CD4-positive, alpha-beta T cell (primary cell): ENCODE measurements at regions not wholly inside any gene's neighbourhood (a gene's known extent, or its start where the extent isn't known, plus 50 kb on each side); places are given as distances from the start of the nearest gene placed in this dataset.

Experiments
- ATAC-seq: fragments of 200-7000 bp; cut with Tn5 transposase; one replicate; pipeline ENCODE4 v1.10.0; 2022; ENCODE audit warnings: mild to moderate bottlenecking; ENCODE audit not compliant: poor library complexity
- CTCF ChIA-PET: fragments of 350-600 bp; sonication (Branson Sonifier 250); formaldehyde crosslinking; loops from one replicate; lab custom pipeline; 2021; ENCODE audit warnings: antibody characterized with exemption, inconsistent platforms; lab: Charles Lee
- POLR2A ChIA-PET: fragments of 350-600 bp; sonication (Branson Sonifier 250); formaldehyde crosslinking; loops from one replicate; lab custom pipeline; 2021; ENCODE audit warnings: antibody characterized with exemption, inconsistent platforms; lab: Charles Lee
- DNase-seq, 14 experiments: peaks; one replicate each; pipeline ENCODE4 v3.0.0-alpha.2; 2013 to 2020; ENCODE audit warnings: mixed read lengths in 2 of 14
- H3K27ac ChIP-seq, 2 donors: one replicate each; pipeline versions ENCODE4 v1.5.1 to v1.7.0; 2013; ENCODE audit warnings: low read length in 2 of 2, low read depth in 1 of 2, mild to moderate bottlenecking in 1 of 2
- H3K27me3 ChIP-seq, 2 experiments: 1 replicate in 1 of 2; 2 replicates in 1 of 2; pipeline versions ENCODE4 v1.6.1 to v1.7.0; 2013; ENCODE audit warnings: low read length in 2 of 2, control low read depth in 1 of 2, mild to moderate bottlenecking in 1 of 2, moderate library complexity in 1 of 2; ENCODE audit not compliant: insufficient read depth in 2 of 2, control insufficient read depth in 1 of 2
- H3K36me3 ChIP-seq: one replicate; pipeline ENCODE4 v1.6.1; 2013; ENCODE audit warnings: low read length, control low read depth; ENCODE audit not compliant: insufficient read depth
- H3K4me1 ChIP-seq: one replicate; pipeline ENCODE4 v1.6.1; 2013; ENCODE audit warnings: low read length, control low read depth; ENCODE audit not compliant: insufficient read depth
- H3K4me3 ChIP-seq: one replicate; pipeline ENCODE4 v1.5.1; 2013; ENCODE audit warnings: mild to moderate bottlenecking, low read length, moderate library complexity
- H3K9me3 ChIP-seq, 2 experiments: 1 replicate in 1 of 2; 2 replicates in 1 of 2; pipeline versions ENCODE4 v1.6.1 to v1.7.0; 2013; ENCODE audit warnings: low read length in 2 of 2, mild to moderate bottlenecking in 2 of 2, control low read depth in 1 of 2, moderate library complexity in 1 of 2; ENCODE audit not compliant: control insufficient read depth in 1 of 2, insufficient read depth in 1 of 2
- H3K27ac Mint-ChIP-seq: one replicate; pipeline ENCODE4 v1.8.0; 2020; ENCODE audit warnings: mixed read lengths
- H3K27me3 Mint-ChIP-seq: one replicate; pipeline ENCODE4 v1.8.0; 2021; ENCODE audit warnings: mixed read lengths
- H3K36me3 Mint-ChIP-seq: one replicate; pipeline ENCODE4 v1.8.0; 2021; ENCODE audit warnings: low read depth, mixed read lengths
- H3K4me1 Mint-ChIP-seq: one replicate; pipeline ENCODE4 v1.8.0; 2021; ENCODE audit warnings: low read depth, mixed read lengths
- H3K4me3 Mint-ChIP-seq: one replicate; pipeline ENCODE4 v1.8.0; 2020; ENCODE audit warnings: mild to moderate bottlenecking, mixed read lengths
- H3K9me3 Mint-ChIP-seq: one replicate; pipeline ENCODE4 v1.8.0; 2020; ENCODE audit warnings: mixed read lengths
- CTCF ChIP-seq: fragments of 200-600 bp; IDR thresholded peaks from one replicate; pipeline ENCODE4 v1.8.0; 2022; ENCODE audit warnings: antibody characterized with exemption, mild to moderate bottlenecking
- intact Hi-C, 2 experiments: fragments of 100-400 bp; cut with DNase I in 1 of 2; cut with micrococcal nuclease in 1 of 2; formaldehyde crosslinking; loops; one replicate each; pipeline versions ENCODE4 v1.15.1 to v1.9.0; 2023 to 2025; cut with DNase I, micrococcal nuclease

DNA sequence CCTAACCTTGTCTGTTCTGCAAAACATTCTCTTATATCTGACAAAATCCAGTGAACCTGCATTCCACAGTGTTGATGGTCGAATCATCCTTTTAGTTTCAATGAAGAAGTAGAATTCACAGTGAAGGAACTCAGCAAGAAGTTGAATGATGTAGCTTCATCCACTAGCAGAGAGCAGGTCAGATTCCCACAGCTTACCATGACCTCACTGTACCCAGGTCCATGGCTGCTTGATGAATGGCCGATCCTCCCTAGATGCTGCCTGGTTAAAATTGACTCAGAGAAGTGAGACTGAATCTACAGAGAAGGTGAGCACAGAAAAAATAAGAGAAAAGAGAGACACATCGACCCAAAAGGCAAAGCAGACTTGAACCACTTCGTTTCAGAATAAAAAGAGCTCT is 906.0 kb upstream of the CHAC2 start:
- no peaks in the 10 kb centered on the region for H3K27me3 Mint-ChIP-seq

GRCh38 chr2:52859065-52859464 is 908.5 kb upstream of the CHAC2 start:
- Mint-ChIP-seq H3K27me3 (no peaks in the 10 kb centered on the region), H3K36me3 (no peaks in the 10 kb centered on the region), H3K27ac (no peak overlapping the region), H3K4me3 (no peak overlapping the region), H3K4me1 (no peaks in the 10 kb centered on the region), H3K9me3 (peaks cover 5% of the 10 kb centered on the region)
- Histone ChIP-seq H3K9me3 (peaks cover 0 to 6% of the 10 kb centered on the region in 2 experiments), H3K27me3 (no peaks in the 10 kb centered on the region), H3K4me3 (no peak overlapping the region), H3K36me3 (no peaks in the 10 kb centered on the region), H3K4me1 (no peaks in the 10 kb centered on the region), H3K27ac (no peak overlapping the region)
- CTCF ChIA-PET = no interaction called here
- POLR2A ChIA-PET = no interaction called here
- no peak for TF ChIP-seq CTCF
- ATAC-seq (no peak), DNase-seq (no peak)
- intact Hi-C loops = no loop called here

More for the DNA sequence above, 906.0 kb upstream of the CHAC2 start:
- Mint-ChIP-seq H3K36me3 (no peaks in the 10 kb centered on the region), H3K4me3 (no peak overlapping the region), H3K4me1 (no peaks in the 10 kb centered on the region), H3K9me3 (peaks cover 3% of the 10 kb centered on the region), H3K27ac (no peak overlapping the region)
- Histone ChIP-seq H3K9me3 (no peaks in the 10 kb centered on the region), H3K27ac (no peak overlapping the region), H3K36me3 (no peaks in the 10 kb centered on the region), H3K4me3 (no peak overlapping the region), H3K4me1 (no peaks in the 10 kb centered on the region), H3K27me3 (no peaks in the 10 kb centered on the region)
- CTCF ChIA-PET = no interaction called here
- intact Hi-C loops = no loop called here
- DNase-seq = no peak
- POLR2A ChIA-PET = no interaction called here
- no peak for ATAC-seq
- TF ChIP-seq CTCF = no peak

DNA sequence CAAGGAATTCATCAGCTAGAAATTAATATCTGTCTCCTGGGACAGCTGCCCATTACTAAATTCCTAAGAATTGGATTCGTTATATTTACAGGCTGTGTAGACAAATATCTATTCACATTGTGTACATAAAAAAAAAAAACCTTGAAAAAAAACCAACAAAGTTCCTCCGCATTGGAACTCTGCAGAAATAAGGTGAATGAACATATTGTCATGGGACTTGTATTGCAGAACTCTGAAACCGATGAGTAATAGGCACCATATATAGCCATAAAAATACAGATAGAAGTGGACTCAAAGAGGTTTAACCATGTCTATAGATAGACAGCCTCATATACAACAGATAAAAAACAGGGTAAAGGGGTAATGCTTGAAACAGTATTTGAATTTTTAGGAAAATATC is 909.9 kb upstream of the CHAC2 start:
- Histone ChIP-seq H3K27ac (no peak overlapping the region), H3K27me3 (no peaks in the 10 kb centered on the region), H3K9me3 (peaks cover 0 to 8% of the 10 kb centered on the region in 2 experiments), H3K36me3 (no peaks in the 10 kb centered on the region), H3K4me3 (no peak overlapping the region), H3K4me1 (no peaks in the 10 kb centered on the region)
- no peak for TF ChIP-seq CTCF
- ATAC-seq (no peak), DNase-seq (no peak)
- H3K36me3 Mint-ChIP-seq = no peaks in the 10 kb centered on the region
- no peak overlapping the region for H3K27ac Mint-ChIP-seq
- no peak overlapping the region for H3K4me3 Mint-ChIP-seq
- POLR2A ChIA-PET = no interaction called here
- H3K27me3 Mint-ChIP-seq = no peaks in the 10 kb centered on the region
- CTCF ChIA-PET = no interaction called here
- intact Hi-C loops = no loop called here
- H3K9me3 Mint-ChIP-seq = peaks cover 9% of the 10 kb centered on the region
- H3K4me1 Mint-ChIP-seq = no peaks in the 10 kb centered on the region
